SW 1271 (cell line): ENCODE measurements at regions not wholly inside any gene's neighbourhood (a gene's known extent, or its start where the extent isn't known, plus 50 kb on each side); places are given as distances from the start of the nearest gene placed in this dataset.
"Not testable (repeated sequence)": the region's sequence is repeated elsewhere in the genome, so short reads cannot be mapped to it uniquely, and the experiment has no call there.

ENCODE experiments used
- DNase-seq, 2 experiments: peaks; one replicate each; lab custom pipeline; 2025; lab: John Stamatoyannopoulos, UW

DNA sequence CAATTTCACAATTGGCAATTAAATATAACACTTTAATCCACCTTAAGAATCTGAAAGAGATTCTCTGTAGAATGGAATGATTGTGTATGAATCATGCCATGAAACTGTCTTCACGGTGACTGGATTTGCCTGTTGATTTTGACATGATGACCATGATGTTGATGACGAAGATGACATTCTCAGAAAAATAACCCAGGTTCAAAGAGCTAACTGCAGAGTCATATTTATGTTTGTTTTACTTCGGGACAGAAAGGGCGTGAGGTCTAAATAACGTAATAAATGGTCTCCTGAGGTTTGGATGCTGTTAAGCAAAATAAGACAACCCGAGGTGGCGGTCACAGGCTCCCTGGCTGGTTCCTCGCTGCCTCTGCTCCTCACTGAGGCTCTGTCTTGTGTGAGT, 532.0 kb downstream of the TMEM121 start:
- DNase-seq: no peak

DNA sequence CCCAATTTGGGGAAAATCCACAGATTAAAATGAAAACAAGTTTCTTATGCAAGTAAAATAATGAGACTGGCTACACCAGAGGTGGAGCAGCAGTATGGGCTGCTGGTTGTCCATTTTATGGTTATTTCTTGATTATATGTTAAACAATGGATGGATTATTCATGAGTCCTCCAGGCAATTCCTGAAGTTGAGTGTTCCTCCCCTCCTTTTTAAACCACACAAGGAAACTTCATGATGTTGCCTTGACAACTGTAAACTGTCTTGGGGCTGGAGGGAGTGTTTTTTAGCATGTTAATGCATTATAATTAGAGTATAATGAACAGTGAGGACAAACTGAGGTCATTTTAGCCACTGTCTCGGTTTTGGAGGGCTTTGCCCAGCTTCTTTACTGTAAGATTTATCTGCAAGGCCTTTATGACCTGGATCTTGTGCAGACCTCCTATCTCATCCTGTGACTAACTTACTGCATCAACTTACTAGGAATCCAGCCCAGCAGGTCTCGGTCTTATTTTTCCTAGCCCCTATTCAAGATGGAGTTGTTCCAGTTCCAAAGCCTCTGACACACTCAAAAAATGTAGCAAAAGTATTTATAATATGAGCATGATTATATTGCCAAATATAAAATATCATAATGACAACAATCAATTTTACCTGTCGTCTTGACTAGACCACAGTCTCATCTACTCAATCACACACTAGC, 534.0 kb downstream of the TMEM121 start:
- no peak for DNase-seq

DNA sequence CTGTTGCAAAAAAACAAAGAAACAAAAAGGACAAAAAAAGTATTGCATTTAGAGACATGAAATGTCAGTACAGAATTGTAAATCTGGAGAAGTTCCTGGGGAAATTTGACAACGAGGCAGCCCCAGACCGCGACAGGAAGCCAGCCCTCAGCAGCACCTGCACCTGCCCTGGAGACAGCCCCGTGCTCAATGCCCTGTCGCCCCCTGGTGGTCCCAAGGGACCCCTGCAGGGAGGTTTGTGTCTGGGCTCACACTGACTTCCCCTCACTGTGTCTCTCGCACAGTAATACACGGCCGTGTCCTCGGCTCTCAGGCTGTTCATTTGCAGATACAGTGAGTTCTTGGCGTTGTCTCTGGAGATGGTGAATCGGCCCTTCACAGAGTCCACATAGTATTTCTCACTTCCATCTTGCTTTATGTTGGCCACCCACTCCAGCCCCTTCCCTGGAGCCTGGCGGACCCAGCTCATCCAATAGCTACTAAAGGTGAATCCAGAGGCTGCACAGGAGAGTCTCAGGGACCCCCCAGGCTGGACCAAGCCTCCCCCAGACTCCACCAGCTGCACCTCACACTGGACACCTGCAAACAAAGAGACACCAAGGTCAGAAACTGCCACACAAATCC, 535.6 kb downstream of the TMEM121 start:
- DNase-seq: peak in 1 of 2 experiments; percentile 9

DNA sequence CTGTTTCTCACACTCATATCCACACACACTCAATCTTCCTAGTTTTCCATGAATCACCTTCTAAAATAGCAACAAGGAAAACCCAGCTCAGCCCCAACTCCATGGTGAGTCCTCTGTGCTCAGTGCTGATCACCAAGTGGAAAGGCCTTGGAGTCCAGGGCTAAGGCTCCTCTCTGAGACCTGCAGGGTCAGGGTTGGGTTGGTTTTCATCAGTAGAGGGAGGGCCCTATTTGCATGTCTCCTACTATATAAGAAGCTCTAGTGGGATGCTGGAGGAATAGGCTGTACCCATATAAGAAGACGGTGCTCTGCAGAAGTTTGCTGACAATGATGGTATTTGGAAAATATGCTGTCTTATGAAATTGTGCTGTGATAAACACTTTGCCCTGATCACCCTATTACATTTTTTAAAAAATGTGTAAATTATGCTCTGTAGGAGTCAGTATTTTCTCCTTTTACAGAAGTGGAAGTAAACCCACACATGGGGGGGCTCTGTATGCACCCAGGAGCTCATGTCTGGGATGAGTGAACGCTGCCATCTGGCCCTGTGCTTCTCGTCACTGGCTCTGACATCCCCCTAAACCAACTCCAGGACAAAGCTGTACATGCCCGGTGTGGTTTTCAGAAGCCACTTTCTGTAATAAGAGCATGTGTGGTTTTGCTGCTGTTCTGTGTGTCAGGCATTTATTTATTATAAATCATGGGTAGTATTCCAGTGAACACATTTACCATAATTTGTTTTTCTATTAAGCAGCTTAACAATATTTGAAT, 536.3 kb downstream of the TMEM121 start:
- no peak for DNase-seq

DNA sequence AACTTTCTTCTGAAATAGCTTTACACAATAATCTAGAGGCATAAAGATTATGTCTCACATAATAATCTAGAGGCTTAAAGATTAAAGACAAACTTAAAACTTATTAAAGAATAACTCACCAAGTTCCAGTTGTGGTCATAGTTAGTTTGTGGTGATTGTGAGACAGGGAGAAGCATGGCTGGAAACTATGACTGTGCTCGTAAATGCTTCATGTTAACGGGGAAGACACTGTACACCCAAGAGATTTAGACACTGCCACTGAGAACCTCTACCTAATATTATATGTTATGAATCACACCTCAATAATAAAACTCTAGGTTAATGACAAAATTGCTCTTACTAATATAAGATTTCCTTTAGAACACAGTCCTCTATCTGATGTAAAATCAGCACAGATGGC, 541.6 kb downstream of the TMEM121 start:
- DNase-seq: no peak

DNA sequence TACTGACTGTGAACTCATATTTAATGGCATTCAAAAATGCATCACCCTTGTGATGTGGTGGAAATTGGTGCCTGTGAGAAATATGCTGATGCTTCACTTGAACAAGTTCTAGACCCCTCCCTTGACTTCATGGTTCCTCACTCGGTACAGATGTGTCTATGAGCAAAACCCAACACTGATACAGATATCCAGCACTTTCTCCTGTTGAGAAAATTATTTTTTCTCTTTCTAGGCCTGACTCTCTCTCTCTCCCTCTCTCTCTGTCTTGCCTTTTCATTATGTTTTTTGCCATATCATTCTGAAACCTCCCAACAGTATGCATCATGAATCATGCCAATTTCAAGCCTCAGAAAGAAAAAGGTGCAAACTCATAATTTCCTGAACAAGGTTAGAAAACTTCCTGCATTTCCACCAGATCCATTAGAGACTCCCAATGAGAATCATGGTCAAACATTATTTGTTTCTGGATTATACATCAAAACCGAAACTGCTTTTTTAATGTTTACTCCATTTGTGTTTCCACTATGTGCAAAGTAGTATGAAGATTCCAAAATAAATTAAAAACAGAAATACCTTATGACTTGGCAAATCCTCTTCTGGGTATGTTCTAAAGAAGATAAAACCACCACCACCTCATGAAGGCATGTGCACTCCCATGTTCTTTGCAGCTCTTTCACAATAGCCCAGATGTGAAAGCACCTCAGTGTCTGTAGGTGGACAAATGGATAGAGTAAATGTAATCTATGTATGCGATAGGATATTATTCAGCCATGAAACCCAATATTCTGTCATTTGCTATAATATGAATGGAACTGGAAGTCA, 543.6 kb downstream of the TMEM121 start:
- no peak for DNase-seq

DNA sequence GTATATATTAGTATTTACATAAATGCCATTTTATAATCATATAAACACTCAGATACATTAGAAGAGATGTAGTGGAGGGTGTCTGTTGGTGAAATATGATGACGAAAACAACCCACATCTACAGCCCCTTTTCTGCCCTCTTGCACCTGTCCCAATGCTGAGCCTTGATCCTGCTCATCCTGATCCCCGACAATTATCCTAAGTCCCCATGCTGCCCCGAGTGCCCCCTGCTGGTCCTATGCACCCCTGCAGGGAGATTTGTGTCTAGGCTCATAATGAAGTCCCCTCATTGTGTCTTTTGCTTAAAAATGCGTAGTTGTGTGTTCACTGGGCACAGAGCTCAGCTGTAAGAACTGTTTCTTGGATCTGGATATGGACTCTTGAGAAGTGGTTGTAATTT, 554.5 kb downstream of the TMEM121 start:
- DNase-seq: no peak

DNA sequence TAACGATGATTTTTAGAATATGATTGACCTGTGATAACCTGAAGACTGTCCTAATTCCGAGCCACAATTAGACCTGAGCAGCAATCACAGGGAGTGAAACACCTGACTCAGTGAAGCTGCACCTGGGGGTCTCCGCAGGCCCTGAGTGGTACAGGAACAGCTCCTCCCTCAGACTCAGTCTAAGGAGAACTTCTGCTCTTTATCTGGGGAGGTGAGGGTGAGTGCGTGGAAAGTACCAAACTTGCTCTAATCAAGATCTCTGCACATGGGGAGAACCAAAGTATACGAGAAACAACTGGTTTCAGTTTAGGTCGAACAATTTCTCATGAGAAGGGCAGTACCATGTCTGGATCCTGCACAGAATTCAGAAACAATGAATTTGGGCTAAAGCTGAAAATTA, 555.3 kb downstream of the TMEM121 start:
- not testable (repeated sequence) for DNase-seq

DNA sequence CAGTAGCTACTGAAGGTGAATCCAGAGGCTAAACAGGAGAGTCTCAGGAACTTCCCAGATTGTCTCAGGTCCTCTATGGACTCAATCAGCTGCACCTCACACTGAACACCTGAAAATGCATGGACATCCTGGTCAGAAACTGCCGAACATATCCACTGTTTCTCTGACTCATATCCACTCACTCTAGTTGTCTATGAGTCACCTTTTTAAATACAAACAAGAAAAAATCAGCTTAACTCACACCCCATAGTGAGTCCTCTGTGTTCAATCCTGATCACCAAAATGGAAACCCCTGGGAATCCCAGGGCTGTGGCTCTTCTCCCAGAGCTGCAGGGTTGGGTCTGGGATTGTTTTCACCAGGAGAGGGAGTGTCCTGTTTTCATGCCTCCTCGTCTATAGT, 556.7 kb downstream of the TMEM121 start:
- peak in 1 of 2 experiments; percentile 24 for DNase-seq

DNA sequence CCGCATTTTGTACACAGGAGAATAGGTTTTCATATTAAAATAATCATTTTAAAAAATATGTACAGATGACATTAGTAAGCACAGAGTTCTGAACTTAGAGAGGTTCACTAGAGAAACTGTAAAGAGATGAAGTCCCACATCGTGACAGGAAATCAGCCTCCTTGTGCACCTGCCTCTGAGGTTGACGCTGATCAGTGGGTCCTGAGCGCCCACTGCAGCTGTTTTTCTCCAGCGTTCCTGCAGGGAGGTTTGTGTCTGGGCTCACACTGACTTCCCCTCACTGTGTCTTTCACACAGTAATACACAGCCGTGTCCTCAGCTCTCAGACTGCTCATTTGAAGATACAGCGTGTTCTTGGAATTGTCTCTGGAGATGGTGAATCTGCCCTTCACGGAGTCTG, 561.5 kb downstream of the TMEM121 start:
- DNase-seq: no peak

DNA sequence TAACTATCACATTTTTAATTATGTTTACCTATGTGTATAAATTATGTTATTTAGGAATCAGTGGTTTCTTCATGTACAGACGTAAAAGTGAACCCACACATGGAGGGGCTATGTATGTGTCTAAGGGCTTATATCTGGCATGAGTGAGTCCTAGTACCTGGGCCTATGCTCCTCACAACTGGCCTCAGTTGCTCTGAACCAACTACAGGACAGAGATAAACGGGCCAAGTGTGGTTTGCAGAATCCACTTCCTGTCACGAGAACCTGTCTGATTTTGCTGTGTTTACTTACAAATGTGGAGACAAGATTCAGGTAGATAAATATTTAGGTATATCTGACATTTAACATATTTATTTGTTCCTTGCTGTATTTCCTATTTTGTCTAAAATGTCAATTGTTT, 562.5 kb downstream of the TMEM121 start:
- not testable (repeated sequence) for DNase-seq

DNA sequence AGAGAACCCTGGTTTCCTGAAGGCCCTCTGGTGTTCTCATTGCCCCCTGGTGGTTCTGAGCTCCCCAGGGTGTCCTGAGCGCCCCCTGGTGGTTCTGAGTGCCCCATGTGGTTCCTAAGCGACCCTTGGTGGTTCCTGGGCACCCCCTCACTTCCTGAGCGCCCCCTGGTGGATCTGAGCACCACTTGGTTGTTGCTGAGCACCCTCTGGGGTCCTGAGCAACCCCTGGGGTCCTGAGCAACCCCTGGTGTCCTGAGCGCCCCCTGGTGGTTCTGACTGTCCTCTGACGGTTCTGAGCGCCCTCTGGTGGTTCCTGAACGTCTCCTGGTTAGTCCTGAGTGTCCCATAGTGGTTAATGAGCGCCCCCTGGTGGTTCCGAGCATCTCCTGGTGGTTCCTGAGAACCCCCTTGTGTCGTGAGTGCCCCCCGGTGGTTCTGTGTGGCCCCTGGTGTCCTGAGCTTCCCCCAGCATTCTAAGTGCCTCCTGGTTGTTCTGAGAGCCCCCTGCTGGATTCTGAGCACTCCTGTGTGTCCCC, 568.3 kb downstream of the TMEM121 start:
- DNase-seq: no peak

DNA sequence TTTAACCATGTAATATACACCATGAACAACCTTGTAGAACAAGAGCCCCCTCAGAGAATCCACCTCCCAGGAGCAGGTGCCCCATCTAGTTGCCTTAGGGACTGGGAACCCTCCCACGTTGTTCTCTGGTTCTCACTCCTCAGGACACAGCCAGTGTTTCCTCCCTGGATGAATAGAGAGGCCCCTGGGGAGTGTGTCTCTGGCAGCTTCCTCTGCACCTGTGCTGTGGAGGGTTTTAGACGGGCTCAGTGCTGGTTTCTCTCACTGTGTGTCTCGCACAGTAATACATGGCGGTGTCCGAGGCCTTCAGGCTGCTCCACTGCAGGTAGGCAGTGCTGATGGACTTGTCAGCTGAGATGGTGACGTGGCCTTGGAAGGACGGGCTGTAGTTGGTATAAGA, 581.3 kb downstream of the TMEM121 start:
- no peak for DNase-seq

DNA sequence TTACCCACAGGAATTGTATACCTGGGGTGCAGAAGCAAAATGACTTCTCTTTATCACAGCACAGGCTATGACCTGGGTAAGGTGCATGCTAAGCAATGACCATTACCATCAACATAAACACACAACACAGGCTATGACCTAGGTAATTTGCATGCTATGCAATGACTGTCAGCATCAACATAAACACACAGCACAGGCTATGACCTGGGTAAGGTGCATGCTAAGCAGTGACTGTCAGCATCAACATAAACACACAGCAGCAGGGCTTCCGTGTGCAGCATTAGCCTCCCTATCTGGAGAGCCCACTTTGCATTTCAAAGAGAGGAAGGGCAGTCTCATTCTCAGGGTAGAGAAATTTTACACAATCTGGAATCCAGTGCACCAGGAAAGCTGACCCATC, 583.0 kb downstream of the TMEM121 start:
- DNase-seq: no peak

DNA sequence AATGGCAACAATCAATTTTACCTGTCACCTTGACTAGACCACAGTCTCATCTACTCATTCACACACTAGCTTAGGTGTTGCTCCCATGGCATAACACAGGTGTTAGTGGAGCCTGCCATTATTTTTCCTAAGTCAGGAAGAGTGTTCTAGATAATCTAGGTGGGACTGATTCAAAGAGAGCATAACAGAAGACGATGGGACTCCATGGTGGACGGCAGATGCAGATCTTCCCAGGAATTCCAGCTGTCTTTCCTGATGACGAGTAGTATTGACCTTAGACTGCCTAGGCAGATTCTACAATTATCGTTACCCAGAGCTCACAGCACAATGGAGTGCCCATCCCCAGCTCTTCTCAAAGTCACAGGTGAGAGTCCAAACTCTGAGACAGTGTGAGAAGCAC, 589.0 kb downstream of the TMEM121 start:
- DNase-seq: no peak

DNA sequence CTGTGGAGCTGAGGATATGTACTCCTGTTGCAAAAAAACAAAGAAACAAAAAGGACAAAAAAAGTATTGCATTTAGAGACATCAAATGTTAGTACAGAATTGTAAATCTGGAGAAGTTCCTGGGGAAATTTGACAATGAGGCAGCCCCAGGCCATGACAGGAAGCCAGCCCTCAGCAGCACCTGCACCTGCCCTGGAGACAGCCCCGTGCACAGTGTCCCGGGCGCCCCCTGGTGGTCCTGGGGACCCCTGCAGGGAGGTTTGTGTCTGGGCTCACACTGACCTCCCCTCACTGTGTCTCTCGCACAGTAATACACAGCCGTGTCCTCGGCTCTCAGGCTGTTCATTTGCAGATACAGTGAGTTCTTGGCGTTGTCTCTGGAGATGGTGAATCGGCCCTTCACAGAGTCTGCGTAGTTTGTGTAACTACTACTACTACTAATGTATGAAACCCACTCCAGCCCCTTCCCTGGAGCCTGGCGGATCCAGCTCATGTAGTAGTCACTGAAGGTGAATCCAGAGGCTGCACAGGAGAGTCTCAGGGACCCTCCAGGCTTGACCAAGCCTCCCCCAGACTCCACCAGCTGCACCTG, 590.1 kb downstream of the TMEM121 start:
- not testable (repeated sequence) for DNase-seq

DNA sequence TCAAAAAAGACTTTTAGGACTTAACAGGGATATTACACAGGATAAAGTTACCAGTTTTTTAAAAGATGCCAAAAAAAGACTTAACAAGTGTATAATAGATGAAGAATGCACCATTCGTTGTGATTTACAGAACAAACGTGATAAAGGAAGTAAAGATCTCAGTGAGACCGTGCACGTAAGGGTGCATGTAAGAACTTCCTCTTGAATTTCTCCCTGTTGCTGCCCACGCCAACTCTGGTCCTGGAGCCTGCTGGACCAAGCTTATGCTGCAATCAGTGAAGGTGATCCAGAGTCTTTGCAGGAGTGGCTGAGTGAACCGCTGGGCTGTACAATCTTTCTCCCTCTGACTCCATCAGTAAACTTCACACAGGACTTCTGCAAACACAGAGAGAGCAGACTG, 593.7 kb downstream of the TMEM121 start:
- DNase-seq: no peak

DNA sequence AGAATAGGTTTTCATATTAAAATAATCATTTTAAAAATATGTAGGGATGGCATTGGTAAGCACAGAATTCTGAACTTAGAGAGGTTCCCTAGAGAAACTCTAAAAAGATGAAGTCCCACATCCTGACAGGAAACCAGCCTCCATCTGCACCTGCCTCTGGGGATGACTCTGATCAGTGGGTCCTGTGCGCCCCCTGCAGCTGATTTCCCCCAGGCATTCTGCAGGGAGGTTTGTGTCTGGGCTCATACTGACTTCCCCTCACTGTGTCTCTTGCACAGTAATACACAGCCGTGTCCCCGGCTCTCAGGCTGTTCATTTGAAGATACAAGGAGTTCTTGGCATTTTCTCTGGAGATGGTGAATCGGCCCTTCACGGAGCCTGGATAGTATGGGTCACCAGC, 602.9 kb downstream of the TMEM121 start:
- no peak for DNase-seq

DNA sequence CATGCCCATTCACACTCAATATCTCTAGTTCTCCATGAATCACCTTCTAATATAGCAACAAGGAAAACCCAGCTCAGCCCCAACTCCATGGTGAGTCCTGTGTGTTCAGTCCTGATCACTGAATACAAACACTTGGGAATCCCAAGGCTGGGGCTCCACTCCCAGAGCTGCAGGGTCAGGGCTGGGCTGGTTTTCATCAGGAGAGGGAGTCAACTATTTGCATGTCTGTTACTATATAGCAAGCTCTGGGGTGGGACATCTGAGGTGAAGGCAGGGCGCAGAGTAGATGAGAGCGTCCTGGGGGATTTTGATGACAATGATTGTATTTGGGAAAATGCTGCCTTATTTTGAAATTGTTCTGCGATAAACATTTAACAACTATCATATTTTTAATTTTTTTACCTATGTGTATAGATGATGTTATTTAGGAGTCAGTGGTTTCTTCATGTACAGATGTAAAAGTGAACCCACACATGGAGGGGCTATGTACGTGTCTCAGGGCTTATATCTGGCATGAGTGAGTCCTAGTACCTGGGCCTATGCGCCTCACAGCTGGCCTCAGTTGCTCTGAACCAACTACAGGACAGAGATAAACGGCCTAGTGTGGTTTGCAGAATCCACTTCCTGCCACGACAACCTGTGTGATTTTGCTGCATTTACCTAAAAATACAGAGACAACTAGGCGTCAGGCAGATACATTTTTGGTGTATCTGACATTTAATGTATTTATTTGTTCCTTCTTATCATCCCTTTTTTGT, 603.7 kb downstream of the TMEM121 start:
- DNase-seq: not testable (repeated sequence)

DNA sequence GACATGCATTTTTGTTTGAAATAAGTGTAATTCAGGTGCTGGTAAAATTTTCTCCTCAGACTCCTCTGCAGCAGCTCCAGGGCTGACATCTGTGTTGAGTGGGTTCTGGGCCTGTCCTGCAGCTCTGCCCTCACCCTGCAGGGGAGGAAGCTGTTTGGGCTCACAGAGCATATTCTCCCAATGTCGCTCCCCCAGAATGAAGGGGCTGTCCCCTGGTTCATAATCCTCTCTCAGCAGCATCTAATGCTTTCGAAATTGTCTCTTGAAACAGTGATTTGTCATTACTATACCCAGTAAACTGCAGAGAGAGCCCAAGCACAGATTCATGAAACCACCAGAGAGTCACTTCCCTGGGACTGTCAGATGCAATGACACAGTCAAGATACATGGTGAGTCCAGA, 606.7 kb downstream of the TMEM121 start:
- DNase-seq: not testable (repeated sequence)

DNA sequence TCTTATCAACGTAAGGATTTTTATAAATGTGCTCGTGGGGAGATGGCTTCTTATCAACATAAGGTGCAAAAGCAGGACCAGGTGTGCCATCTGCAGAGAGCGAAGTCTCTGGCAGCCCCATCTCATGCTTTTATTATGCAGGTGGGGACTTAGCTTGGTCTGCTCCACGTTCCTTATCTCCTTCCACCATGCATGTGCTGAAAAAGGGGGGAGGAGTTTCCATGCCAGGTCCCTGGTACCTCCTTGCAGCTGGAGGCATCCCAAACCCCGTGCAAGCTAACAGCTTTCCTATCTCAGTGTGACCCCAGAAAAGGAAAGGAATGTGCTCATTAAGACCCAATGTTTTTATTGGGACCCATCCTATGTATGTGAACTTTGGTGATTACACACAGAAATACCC, 608.5 kb downstream of the TMEM121 start:
- no peak for DNase-seq
